Astrocyte (in vitro differentiated cells and primary cell): ENCODE measurements at regions not wholly inside any gene's neighbourhood (a gene's known extent, or its start where the extent isn't known, plus 50 kb on each side); places are given as distances from the start of the nearest gene placed in this dataset.

Source experiments
- EZH2 ChIP-seq: IDR thresholded peaks from 2 replicates; pipeline ENCODE4 v1.6.1; 2012; ENCODE audit warnings: mild to moderate bottlenecking, low read length, inconsistent platforms; ENCODE audit not compliant: insufficient read depth
- TF ChIP-seq, protein P1 (sequence below): IDR thresholded peaks from 2 replicates; pipeline ENCODE4 v1.5.1; 2011; ENCODE audit warnings: low read depth, mild to moderate bottlenecking, inconsistent platforms, low read length, moderate library complexity; ENCODE audit not compliant: insufficient read depth

DNA sequence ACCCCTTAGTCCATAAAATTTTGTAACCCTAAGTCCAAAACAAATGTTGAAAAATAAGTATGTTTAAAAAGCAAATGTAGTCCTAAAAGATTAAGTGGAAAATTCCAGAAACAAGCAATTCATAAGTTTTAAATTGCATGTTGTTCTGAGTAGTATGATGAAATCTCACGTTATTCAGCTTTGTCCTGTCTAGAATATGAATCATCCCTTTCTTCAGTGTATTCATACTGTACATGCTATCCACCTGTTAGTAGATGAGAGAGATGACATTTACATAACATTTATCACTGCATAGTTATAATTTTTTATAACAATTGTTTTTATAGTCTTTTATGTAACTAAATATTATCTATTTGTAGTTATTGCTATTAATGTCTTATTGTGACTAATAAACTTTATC is 622.3 kb upstream of the CHORDC1 start:
- TF ChIP-seq, protein P1, sequence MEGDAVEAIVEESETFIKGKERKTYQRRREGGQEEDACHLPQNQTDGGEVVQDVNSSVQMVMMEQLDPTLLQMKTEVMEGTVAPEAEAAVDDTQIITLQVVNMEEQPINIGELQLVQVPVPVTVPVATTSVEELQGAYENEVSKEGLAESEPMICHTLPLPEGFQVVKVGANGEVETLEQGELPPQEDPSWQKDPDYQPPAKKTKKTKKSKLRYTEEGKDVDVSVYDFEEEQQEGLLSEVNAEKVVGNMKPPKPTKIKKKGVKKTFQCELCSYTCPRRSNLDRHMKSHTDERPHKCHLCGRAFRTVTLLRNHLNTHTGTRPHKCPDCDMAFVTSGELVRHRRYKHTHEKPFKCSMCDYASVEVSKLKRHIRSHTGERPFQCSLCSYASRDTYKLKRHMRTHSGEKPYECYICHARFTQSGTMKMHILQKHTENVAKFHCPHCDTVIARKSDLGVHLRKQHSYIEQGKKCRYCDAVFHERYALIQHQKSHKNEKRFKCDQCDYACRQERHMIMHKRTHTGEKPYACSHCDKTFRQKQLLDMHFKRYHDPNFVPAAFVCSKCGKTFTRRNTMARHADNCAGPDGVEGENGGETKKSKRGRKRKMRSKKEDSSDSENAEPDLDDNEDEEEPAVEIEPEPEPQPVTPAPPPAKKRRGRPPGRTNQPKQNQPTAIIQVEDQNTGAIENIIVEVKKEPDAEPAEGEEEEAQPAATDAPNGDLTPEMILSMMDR, result no peak
- TF ChIP-seq EZH2, result no peak
